Breast epithelium (tissue), 3 donors: ENCODE measurements at regions not wholly inside any gene's neighbourhood (a gene's known extent, or its start where the extent isn't known, plus 50 kb on each side); places are given as distances from the start of the nearest gene placed in this dataset.

Experiments used
- POLR2A ChIP-seq: fragments of 450-650 bp; IDR thresholded peaks from one replicate; pipeline ENCODE4 v1.6.1; 2016; ENCODE audit warnings: antibody characterized with exemption, mild to moderate bottlenecking, moderate library complexity
- TF ChIP-seq, protein P1 (sequence below), 3 donors: fragments of 450-650 bp; IDR thresholded peaks; one replicate each; pipeline ENCODE4 v1.5.1; 2016 to 2017; ENCODE audit warnings: antibody characterized with exemption in 3 of 3, mild to moderate bottlenecking in 3 of 3, moderate library complexity in 3 of 3

DNA sequence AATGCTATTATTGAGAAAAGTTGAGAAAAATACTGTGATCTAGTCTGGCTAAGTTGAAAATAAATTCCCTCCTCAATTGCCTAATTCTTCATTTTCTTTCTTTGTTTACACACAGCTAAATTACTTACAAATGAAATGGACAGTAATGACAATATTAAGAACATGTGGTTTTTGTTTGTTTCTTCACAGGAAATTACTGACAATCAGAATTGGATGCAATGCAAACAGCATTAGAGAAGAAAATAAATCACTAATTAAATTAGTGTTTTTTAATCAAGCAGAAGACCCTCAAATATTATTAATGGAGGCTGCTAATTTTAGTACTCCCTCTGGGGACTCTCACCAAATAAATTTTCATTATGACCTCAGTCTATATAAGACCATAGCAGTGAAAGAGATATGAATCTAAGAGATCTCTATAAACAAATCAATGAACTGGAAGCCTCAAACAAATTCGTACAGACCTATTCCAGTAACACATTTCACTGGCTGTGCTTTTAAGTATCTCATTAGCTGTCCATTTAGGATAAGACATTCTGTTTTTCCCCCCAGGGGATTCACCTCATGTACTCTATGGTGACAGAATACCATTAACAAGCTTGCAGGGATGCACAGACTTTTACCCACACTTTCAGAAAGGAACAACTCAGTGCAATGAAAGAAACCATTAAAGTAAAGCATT is 202.0 kb upstream of the DGKB start:
- TF ChIP-seq, protein P1, sequence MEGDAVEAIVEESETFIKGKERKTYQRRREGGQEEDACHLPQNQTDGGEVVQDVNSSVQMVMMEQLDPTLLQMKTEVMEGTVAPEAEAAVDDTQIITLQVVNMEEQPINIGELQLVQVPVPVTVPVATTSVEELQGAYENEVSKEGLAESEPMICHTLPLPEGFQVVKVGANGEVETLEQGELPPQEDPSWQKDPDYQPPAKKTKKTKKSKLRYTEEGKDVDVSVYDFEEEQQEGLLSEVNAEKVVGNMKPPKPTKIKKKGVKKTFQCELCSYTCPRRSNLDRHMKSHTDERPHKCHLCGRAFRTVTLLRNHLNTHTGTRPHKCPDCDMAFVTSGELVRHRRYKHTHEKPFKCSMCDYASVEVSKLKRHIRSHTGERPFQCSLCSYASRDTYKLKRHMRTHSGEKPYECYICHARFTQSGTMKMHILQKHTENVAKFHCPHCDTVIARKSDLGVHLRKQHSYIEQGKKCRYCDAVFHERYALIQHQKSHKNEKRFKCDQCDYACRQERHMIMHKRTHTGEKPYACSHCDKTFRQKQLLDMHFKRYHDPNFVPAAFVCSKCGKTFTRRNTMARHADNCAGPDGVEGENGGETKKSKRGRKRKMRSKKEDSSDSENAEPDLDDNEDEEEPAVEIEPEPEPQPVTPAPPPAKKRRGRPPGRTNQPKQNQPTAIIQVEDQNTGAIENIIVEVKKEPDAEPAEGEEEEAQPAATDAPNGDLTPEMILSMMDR (IDR thresholded peaks at IDR 0.05), result no peak
- TF ChIP-seq POLR2A, result no peak
